ENCODE measurements at regions not wholly inside any gene's neighbourhood (a gene's known extent, or its start where the extent isn't known, plus 50 kb on each side); places are given as distances from the start of the nearest gene placed in this dataset.

- no peak for TF ChIP-seq CTCF (conservative IDR thresholded peaks at IDR 0.05)
- no peak for TF ChIP-seq ZFX (IDR thresholded peaks at IDR 0.05)
Measured at GRCh38 chr3:157840564-157840963, 265.7 kb downstream of the SHOX2 start.
